GM10266 (cell line): ENCODE measurements at regions not wholly inside any gene's neighbourhood (a gene's known extent, or its start where the extent isn't known, plus 50 kb on each side); places are given as distances from the start of the nearest gene placed in this dataset.
"Not testable (repeated sequence)": the region's sequence is repeated elsewhere in the genome, so short reads cannot be mapped to it uniquely, and the experiment has no call there.

Experiments
- DNase-seq: peaks from one replicate; pipeline ENCODE4 v3.0.0; 2012; ENCODE audit errors: extremely low spot score
- TF ChIP-seq, protein P1 (sequence below): IDR thresholded peaks from 2 replicates; pipeline ENCODE4 v1.5.1; 2012; ENCODE audit warnings: mild to moderate bottlenecking, low read depth; ENCODE audit not compliant: control insufficient read depth, insufficient read depth; ENCODE audit errors: missing control alignments

DNA sequence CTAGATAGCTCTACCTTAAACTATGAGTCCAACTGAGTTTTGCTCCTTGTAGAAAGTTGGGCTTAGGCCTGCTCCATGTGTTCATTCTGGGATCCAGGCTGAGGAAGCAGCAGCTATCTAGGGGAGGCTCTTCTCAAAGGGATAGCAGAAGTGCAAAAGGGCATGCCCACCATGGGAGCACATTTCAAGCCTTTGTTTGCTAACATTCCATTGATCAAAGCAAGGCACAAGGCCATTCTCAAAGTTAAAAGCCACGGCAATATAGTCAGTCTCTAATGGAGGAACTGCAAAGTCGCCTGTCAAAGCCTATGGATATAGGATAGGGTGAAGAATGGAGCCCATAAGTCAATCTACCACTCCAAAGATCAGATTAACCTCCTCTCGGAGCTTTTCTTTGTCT is 488.1 kb upstream of the ARX start:
- TF ChIP-seq, protein P1, sequence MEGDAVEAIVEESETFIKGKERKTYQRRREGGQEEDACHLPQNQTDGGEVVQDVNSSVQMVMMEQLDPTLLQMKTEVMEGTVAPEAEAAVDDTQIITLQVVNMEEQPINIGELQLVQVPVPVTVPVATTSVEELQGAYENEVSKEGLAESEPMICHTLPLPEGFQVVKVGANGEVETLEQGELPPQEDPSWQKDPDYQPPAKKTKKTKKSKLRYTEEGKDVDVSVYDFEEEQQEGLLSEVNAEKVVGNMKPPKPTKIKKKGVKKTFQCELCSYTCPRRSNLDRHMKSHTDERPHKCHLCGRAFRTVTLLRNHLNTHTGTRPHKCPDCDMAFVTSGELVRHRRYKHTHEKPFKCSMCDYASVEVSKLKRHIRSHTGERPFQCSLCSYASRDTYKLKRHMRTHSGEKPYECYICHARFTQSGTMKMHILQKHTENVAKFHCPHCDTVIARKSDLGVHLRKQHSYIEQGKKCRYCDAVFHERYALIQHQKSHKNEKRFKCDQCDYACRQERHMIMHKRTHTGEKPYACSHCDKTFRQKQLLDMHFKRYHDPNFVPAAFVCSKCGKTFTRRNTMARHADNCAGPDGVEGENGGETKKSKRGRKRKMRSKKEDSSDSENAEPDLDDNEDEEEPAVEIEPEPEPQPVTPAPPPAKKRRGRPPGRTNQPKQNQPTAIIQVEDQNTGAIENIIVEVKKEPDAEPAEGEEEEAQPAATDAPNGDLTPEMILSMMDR: no peak
- no peak for DNase-seq

DNA sequence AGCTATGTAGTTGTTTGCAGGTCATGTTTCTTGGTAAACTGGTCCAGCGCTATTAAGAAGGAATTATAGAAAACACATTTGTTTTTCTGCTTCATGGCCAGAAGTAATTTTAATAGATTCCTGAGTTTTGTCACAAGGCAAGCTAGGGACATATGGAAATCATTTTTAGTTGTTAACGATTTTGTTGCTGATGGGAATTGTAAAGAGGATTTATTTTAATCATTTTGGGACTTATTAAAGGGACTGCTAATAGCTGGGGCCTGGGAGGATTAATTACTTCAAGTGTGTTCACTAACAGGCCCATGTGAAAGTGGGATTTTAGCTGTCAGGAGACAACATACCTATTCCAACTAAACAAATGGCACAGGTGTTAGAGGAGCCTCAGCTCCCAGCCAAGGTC is 492.0 kb upstream of the ARX start:
- DNase-seq: no peak
- TF ChIP-seq, protein P1: no peak

DNA sequence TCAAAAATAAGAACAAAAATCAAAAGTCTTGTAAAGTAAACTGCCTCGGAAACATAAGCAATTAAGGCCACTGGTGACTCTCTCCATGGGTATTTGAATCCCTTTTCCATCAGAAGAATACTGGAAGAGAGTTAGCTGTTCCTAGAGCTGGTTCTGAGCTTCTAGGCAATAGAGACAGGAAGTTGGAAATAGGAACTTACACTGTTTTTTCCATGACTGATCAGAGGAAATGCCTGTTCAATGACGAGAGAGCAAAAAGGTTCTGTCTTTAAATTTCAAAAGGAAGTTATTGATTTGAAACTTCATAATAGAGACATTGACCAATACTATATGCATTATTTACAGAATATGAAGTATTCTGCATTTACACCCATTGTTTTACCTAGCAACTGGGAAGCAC is 503.5 kb upstream of the ARX start:
- TF ChIP-seq, protein P1: no peak

DNA sequence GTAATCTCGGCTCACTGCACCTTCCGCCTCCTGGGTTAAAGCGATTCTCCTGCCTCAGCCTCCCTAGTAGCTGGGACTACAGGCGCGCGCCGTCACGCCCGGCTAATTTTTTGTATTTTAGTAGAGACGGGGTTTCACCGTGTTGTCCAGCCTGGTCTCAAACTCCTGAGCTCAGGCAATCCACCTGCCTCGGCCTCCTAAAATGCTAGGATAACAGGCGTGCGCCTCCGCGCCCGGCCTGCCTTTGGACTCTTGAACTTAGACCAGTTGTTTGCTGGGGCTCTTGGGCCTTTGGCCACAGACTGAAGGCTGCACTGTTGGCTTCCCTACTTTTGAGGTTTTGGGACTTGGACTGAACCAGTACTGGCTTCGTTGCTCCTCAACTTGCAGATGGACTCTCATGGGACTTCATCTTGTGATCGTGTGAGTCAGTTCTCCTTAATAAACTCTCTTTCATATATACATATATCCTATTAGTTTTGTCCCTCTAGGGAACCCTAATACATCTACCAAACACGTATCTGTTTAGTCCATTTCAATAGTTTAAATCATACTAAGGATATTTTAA is 506.8 kb upstream of the ARX start:
- not testable (repeated sequence) for DNase-seq

More for the DNA sequence above, 503.5 kb upstream of the ARX start:
- no peak for DNase-seq

DNA sequence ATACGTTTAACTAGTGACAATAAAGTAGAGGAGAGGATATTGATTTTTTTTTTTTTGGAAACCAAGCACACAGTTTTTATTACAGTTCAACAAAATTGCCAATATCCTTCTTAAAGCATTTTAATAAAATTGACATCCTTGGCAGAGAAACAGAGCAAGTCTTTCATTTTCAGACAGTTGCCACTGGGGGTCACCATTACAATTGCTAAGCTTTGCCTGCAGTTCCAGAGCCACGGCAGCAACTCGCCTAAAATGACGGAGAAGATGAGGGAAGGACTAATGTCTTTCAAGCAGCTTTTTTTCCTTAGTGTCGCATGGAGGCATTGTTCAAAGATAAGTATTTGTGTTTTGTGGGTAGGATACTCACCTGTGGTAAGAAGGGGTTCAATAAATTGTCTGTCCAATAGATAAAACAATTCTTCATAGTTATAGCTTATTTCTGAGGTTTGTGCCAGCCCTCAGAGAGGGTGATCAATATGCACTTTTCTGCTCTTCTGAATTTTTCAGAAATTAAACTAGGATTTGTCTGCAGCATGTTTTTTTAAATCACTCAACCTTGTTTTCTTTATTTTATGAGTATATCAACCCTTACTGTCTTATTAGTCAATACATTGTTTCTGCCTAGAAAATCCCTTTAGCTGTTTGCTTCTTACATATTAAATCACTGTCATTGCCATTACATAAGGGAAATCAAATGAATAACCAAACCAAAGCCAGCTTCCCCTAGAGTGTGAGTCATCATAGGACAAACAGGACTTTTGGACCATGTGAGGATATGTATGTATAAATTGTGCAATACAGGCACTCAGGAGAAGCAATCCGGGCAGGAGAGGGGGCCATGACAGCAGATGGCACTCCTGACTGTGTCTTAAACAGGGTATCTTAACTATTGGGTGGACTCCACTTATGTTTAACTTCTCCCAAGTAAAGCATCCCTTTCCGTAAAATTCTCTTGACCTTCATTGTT is 508.1 kb upstream of the ARX start:
- TF ChIP-seq, protein P1: no peak
- DNase-seq: no peak

DNA sequence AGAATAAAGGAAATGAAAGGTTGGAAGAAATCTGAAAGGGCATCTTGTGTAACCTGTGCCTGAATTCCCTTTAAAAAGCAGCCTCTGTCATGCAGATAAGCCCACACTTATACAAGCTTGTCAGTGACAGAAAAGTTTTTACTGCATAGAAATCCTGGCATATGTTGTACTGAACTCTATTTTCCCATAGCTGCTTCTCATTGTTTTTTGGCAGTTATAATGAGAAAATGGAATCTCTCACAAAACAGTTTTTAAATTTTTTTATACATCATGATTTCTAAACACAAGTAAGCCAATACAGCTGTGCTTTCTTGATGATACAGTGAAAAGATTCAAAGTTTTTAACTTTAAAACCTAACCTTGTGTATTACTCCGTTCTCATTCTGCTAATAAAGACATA is 511.4 kb upstream of the ARX start:
- TF ChIP-seq, protein P1: no peak
- no peak for DNase-seq

DNA sequence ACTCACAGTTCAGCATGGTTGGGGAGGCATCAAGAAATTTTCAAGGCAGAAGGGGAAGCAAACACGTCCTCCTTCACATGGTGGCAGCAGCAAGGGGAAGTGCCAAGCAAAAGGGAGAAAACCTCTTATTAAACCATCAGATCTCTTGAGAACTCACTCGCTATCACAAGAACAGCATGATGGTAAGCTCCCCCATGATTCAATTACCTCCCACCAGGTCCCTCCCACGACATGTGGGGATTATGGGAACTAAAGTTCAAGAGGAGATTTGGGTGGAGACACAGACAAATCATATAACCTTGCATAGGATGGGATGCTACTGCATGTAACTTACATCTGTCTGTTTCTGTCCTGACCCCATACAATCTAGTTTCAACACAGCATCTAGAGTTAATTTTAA is 511.8 kb upstream of the ARX start:
- no peak for DNase-seq
- TF ChIP-seq, protein P1: no peak
